Subcutaneous abdominal adipose tissue (tissue), 5 donors: ENCODE measurements at regions not wholly inside any gene's neighbourhood (a gene's known extent, or its start where the extent isn't known, plus 50 kb on each side); places are given as distances from the start of the nearest gene placed in this dataset.

ENCODE experiments used
- H3K27ac ChIP-seq: one replicate; pipeline ENCODE4 v1.7.0; 2013; ENCODE audit warnings: low read depth, mild to moderate bottlenecking, inconsistent platforms, low read length, moderate library complexity
- H3K27me3 ChIP-seq, 5 donors: one replicate each; pipeline ENCODE4 v1.7.0; 2013; ENCODE audit warnings: low read length in 5 of 5, inconsistent platforms in 1 of 5; ENCODE audit not compliant: control insufficient read depth in 5 of 5, insufficient read depth in 4 of 5
- H3K36me3 ChIP-seq, 5 donors: one replicate each; pipeline ENCODE4 v1.7.0; 2013; ENCODE audit warnings: low read length in 5 of 5; ENCODE audit not compliant: control insufficient read depth in 5 of 5, insufficient read depth in 5 of 5
- H3K4me1 ChIP-seq, 5 donors: one replicate each; pipeline ENCODE4 v1.7.0; 2013; ENCODE audit warnings: low read length in 5 of 5, mild to moderate bottlenecking in 3 of 5, moderate library complexity in 1 of 5; ENCODE audit not compliant: control insufficient read depth in 5 of 5, insufficient read depth in 5 of 5
- H3K4me3 ChIP-seq, 5 donors: one replicate each; pipeline ENCODE4 v1.7.0; 2013; ENCODE audit warnings: low read length in 5 of 5, low read depth in 1 of 5
- H3K9ac ChIP-seq, 5 donors: one replicate each; pipeline ENCODE4 v1.7.0; 2013; ENCODE audit warnings: low read length in 5 of 5, mild to moderate bottlenecking in 4 of 5, moderate library complexity in 3 of 5
- H3K9me3 ChIP-seq, 5 donors: one replicate each; pipeline ENCODE4 v1.7.0; 2013; ENCODE audit warnings: low read length in 5 of 5; ENCODE audit not compliant: control insufficient read depth in 5 of 5
- donor health status: healthy.
- donor health status: healthy.
- donor health status: healthy.
- donor health status: healthy.
- donor health status: healthy.

DNA sequence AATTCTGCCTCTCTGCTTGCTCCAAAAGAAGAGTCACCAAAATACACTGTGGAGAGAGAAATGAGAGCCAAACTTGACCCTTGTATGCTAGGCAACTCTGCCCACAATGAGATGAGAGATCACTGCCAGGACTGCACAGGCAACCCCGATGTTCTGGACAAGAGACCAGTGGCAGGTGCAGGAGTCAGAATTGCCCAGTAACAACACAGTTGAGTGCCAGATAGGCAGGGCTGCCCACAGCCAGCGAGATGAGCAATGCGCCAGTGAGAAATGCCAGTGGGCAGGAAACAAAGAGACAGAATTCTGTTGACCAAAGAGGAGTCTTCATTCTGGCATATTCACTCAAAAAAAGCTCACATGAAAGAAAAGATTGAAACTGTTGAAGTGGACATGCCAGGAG lies 570.7 kb downstream of the CAAP1 start:
- Histone ChIP-seq H3K27ac (no peak overlapping the region), H3K4me3 (no peak overlapping the region), H3K9ac (no peak overlapping the region), H3K36me3 (no peaks in the 10 kb centered on the region), H3K9me3 (no peaks in the 10 kb centered on the region), H3K4me1 (peaks cover 0 to 9% (median 3%) of the 10 kb centered on the region in 5 donors), H3K27me3 (no peaks in the 10 kb centered on the region)

DNA sequence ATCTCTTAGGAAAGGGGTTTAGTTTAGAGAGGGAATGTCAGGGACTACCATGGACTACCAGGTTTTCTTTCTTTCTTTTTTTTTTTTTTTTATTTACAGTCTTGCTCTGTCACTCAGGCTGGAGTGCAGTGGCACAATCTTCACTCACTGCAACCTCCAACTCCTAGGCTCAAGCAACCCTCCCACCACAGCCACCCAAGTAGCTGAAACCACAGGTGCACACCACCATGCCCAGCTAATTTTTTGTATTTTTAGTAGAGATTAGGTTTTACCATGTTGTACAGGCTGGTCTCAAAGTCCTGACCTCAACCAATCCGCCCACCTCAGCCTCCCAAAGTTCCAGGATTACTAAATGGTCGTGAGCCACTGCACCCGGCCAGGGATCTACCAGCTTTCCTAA lies 572.7 kb downstream of the CAAP1 start:
- no peaks in the 10 kb centered on the region for H3K9me3 ChIP-seq
- no peak overlapping the region for H3K27ac ChIP-seq
- H3K9ac ChIP-seq, result no peak overlapping the region
- no peaks in the 10 kb centered on the region for H3K36me3 ChIP-seq
- H3K4me1 ChIP-seq, result peaks cover 0 to 4% (median 0%) of the 10 kb centered on the region in 5 donors
- no peak overlapping the region for H3K4me3 ChIP-seq
- H3K27me3 ChIP-seq, result no peaks in the 10 kb centered on the region

DNA sequence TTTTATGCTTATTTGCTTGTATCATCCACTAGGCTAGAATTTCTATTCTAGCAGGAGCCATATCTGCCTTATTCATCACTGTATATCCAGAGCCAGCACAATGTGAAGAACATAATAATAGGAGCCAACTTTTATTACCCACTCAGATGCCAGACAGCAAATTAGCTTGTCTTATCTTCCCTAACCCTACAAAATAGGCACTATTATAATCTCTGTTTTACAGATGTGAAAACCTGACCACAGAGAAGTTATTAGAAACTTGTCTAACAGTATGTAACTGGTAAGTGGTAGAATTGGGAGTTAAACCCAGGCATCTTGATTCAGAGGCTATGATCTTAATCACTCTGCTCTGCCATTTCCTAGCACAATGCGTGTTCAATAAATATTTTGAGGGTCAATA lies 579.5 kb downstream of the CAAP1 start:
- no peaks in the 10 kb centered on the region for H3K4me1 ChIP-seq

DNA sequence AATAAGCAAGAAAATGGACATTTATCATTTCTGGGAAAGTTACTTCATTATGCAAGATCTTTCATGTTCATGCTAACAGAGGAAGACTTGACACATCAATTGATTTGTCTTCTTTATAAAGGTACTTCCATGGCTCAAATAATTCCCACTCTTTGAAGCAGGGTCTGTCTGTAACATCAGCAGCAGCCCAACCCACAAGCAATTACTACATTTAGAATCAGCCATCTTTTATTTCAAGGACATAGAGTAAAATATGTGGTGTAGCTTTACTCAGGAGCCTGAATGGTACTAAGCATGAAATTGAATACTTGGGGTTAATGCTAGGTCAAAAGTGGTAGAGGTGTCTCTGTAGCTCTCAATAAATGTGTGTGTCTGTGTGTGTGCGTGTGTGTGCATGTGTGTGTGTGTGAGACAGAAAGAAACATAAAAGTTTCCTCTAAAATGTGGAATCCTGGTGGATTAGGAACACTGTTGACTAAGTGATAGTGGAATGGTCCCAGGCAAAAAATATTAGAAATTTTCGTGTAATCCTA lies 581.1 kb downstream of the CAAP1 start:
- no peak overlapping the region for H3K9ac ChIP-seq
- H3K36me3 ChIP-seq, result no peaks in the 10 kb centered on the region
- H3K4me3 ChIP-seq, result no peak overlapping the region
- no peaks in the 10 kb centered on the region for H3K4me1 ChIP-seq
- H3K27me3 ChIP-seq, result no peaks in the 10 kb centered on the region
- H3K9me3 ChIP-seq, result no peaks in the 10 kb centered on the region
- no peak overlapping the region for H3K27ac ChIP-seq

More for the DNA sequence above, 579.5 kb downstream of the CAAP1 start:
- no peak overlapping the region for H3K4me3 ChIP-seq
- no peaks in the 10 kb centered on the region for H3K36me3 ChIP-seq
- no peak overlapping the region for H3K9ac ChIP-seq
- no peak overlapping the region for H3K27ac ChIP-seq
- H3K27me3 ChIP-seq, result no peaks in the 10 kb centered on the region
- H3K9me3 ChIP-seq, result no peaks in the 10 kb centered on the region

DNA sequence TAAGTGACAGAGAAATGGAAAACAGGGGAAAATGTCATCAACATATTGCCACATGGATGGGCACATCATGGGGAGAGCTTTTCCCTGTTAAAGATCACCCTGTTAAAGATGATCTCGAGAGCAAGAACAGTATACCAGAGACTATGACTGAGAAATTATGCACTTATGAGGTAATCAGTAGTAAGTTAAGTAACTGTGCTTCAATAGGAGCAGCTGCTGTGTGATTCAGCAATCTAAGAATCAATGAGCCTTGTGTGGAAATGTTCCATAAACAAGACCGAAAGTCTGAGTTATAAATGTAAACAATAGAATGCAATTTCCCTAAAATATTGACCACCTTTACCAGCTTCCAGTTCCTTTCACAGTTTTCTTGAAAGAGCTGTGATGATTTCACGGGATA lies 582.3 kb downstream of the CAAP1 start:
- no peaks in the 10 kb centered on the region for H3K27me3 ChIP-seq
- no peaks in the 10 kb centered on the region for H3K9me3 ChIP-seq
- H3K4me3 ChIP-seq, result no peak overlapping the region
- H3K36me3 ChIP-seq, result no peaks in the 10 kb centered on the region
- no peak overlapping the region for H3K9ac ChIP-seq
- H3K27ac ChIP-seq, result no peak overlapping the region
- no peaks in the 10 kb centered on the region for H3K4me1 ChIP-seq

DNA sequence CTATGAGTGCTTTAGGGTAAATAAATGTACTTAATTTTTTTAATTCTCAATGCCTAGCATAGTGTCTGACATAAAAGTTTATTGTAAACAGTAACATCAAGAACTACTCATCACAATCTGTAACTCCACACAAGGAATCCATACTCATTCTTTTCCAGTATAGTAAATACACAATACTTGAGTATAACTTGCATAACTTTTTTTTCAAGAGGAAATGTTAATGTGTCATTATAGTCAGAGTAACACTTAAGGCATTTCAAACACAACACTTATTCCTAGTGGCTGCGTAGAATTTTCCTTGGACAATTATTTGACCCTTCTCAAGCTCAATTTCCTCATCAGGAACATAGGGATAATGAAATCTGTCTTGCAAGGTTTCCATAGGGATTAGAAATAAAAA lies 584.3 kb downstream of the CAAP1 start:
- Histone ChIP-seq H3K9me3 (no peaks in the 10 kb centered on the region), H3K4me1 (no peaks in the 10 kb centered on the region), H3K27ac (no peak overlapping the region), H3K9ac (no peak overlapping the region), H3K4me3 (no peak overlapping the region), H3K36me3 (no peaks in the 10 kb centered on the region), H3K27me3 (no peaks in the 10 kb centered on the region)

DNA sequence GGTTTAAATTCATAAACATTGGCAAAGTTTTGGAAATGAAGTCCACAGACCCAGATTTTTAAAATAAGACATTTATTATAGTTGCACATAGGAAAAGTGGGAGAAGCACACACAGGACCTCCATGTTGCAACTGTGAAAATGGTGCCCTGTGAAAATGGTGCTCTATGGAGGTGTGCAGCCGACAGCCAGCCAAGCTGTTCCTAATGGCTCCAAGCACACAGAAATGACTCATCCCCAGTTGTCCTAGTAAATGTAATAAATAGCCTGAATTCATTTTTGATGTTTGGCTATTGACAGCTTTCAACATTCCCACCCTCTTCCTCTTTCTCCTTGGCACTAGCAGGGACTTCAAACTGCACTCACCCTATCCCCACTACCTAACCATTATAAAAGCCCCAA lies 590.9 kb downstream of the CAAP1 start:
- Histone ChIP-seq H3K27me3 (no peaks in the 10 kb centered on the region), H3K9me3 (no peaks in the 10 kb centered on the region), H3K9ac (no peak overlapping the region), H3K27ac (no peak overlapping the region), H3K4me1 (no peaks in the 10 kb centered on the region), H3K36me3 (no peaks in the 10 kb centered on the region), H3K4me3 (no peak overlapping the region)

DNA sequence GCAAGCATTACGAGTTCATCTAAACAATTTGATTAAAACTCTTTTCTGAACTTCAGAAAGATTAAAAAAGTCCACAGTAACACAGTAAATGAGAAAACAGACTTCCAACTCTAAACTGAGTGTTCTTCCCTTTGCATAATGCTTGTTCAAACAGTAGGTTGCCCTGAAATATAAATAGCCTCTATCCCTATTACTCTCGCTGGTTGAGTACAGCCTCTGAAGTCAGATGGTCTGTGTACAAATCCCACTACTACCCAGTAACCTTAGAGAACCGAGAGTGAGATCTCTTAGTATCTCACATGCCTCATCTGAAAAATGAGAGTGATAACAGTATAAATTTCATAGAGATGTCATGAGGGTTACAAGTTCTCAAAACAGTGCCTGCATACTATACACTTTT lies 591.6 kb downstream of the CAAP1 start:
- no peaks in the 10 kb centered on the region for H3K27me3 ChIP-seq
- H3K4me1 ChIP-seq, result no peaks in the 10 kb centered on the region
- no peak overlapping the region for H3K27ac ChIP-seq
- H3K9me3 ChIP-seq, result no peaks in the 10 kb centered on the region
- H3K9ac ChIP-seq, result no peak overlapping the region
- no peaks in the 10 kb centered on the region for H3K36me3 ChIP-seq
- no peak overlapping the region for H3K4me3 ChIP-seq

DNA sequence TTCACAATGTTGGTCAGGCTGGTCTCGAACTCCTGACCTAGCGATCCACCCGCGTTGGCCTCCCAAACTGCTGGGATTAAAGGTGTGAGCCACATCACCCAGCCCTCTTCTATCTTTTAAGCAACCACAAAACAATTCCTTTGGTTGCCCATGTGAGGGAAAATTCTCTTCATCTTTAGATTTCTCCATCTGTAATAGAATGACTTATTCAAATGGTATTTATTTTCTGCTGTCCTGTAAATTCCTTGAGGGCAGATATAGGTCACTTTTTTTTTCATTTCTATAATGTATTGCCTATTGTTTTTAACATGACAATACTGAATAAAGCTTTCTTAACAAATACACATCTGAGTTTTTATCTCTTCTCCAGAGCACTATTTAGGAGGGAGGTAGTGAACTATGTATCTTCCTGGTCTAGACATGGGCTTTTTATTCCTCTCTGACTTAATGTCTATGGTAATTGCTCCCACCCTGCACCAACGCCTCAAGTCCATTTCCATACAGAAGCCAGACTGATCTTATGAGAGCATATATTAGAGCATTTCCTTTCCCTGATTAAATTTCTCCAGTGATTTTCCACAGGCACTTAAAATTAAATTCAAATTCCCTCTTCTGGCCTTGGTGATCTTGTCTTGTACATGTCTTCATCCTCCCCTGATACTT lies 595.6 kb downstream of the CAAP1 start:
- no peak overlapping the region for H3K9ac ChIP-seq
- H3K27me3 ChIP-seq, result no peaks in the 10 kb centered on the region
- no peaks in the 10 kb centered on the region for H3K9me3 ChIP-seq
- H3K27ac ChIP-seq, result no peak overlapping the region
- H3K36me3 ChIP-seq, result no peaks in the 10 kb centered on the region
- no peaks in the 10 kb centered on the region for H3K4me1 ChIP-seq
- no peak overlapping the region for H3K4me3 ChIP-seq

DNA sequence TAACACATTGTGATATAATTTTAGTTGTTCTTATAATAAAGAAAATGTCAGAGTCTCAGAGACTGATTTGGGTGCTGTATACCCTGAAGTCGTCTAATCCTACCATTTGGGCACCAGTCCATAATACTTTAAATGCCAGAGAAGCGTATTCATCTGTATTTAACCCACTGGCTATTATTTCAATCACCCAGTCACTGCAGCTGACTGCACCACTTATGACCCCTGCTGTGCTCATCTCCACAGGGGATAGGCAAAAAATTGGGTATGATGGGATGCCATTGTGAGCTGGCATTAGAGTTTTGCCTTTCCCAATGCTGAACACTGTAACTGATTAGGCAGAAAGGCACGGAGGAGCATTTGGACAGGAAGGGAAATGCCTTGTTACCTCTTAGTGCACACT lies 599.7 kb downstream of the CAAP1 start:
- H3K4me1 ChIP-seq, result no peaks in the 10 kb centered on the region
- no peaks in the 10 kb centered on the region for H3K27me3 ChIP-seq
- no peak overlapping the region for H3K4me3 ChIP-seq
- H3K9ac ChIP-seq, result no peak overlapping the region
- no peaks in the 10 kb centered on the region for H3K36me3 ChIP-seq
- H3K9me3 ChIP-seq, result peaks cover 0 to 5% (median 0%) of the 10 kb centered on the region in 5 donors
- H3K27ac ChIP-seq, result no peak overlapping the region
